AG09319 (cell line): ENCODE measurements at regions not wholly inside any gene's neighbourhood (a gene's known extent, or its start where the extent isn't known, plus 50 kb on each side); places are given as distances from the start of the nearest gene placed in this dataset.

Experiments used
- DNase-seq: peaks from one replicate; pipeline ENCODE4 v3.0.0-alpha.2; 2010; ENCODE audit warnings: low read depth; ENCODE audit errors: extremely low read depth
- TF ChIP-seq, protein P1 (sequence below): IDR thresholded peaks from 2 replicates; pipeline ENCODE4 v1.5.1; 2011; ENCODE audit warnings: low read depth, mild to moderate bottlenecking, inconsistent platforms, low read length, moderate library complexity

DNA sequence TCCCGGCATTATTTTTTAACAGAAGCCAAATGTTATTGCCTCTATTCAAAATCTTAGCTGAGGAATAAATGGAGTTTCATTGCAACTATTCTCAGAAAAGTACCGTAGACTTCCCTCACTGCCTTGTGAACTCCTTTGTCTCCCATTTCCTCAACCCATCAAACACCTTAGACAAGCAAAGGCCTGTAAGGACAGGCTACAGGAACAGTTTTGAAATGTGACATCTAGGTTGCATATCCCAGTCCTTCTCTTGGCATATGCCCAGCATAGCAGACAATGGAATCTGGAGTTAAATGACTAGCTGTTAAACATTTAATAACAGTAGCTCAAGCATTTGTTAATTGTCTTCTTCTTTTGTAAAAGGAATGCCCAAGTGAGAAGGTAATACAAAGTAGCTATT, 1371.7 kb downstream of the STIM2 start:
- TF ChIP-seq, protein P1, sequence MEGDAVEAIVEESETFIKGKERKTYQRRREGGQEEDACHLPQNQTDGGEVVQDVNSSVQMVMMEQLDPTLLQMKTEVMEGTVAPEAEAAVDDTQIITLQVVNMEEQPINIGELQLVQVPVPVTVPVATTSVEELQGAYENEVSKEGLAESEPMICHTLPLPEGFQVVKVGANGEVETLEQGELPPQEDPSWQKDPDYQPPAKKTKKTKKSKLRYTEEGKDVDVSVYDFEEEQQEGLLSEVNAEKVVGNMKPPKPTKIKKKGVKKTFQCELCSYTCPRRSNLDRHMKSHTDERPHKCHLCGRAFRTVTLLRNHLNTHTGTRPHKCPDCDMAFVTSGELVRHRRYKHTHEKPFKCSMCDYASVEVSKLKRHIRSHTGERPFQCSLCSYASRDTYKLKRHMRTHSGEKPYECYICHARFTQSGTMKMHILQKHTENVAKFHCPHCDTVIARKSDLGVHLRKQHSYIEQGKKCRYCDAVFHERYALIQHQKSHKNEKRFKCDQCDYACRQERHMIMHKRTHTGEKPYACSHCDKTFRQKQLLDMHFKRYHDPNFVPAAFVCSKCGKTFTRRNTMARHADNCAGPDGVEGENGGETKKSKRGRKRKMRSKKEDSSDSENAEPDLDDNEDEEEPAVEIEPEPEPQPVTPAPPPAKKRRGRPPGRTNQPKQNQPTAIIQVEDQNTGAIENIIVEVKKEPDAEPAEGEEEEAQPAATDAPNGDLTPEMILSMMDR = no peak
- no peak for DNase-seq

- DNase-seq = no peak
- TF ChIP-seq, protein P1 = no peak
Measured at GRCh38 chr4:28232951-28233350, 1372.3 kb downstream of the STIM2 start.

DNA sequence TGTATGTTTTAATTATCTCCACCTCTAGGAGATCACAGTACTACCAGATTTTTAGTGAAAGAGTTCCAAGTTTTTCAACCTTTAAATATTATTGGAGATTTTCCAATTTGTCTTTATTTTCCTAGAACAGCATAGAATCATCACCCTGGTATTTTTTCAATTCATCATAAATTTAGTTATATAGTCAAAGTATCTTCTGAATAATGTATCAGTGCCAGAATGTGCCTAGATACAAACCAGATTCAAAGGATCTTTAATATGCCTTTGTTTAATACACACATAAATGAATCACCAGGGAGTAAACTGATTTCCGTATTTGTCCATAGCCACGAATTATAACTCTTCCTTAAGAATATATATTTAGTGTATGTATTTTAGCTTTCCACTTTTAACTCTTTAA, 1373.1 kb downstream of the STIM2 start:
- no peak for DNase-seq
- TF ChIP-seq, protein P1 = no peak

- TF ChIP-seq, protein P1 = no peak
- no peak for DNase-seq
Measured at GRCh38 chr4:28238876-28239275, 1378.2 kb downstream of the STIM2 start.

GRCh38 chr4:28241021-28241420, 1380.4 kb downstream of the STIM2 start:
- DNase-seq = no peak
- TF ChIP-seq, protein P1 = no peak

DNA sequence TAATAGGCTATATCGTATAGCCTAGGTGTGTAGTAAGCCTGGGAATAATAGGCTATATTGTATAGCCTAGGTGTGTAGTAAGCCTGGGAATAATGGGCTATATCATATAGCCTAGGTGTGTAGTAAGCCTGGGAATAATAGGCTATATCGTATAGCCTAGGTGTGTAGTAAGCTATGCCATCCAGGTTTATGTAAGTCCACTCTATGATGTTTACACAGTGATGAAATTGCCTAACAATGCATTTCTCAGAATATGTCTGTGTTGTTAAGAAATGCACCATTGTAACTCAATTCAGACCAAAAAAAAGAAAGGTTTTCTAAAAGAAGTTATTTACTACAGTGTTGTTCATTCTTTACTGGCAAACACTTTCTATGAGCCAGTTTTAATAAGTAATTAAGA, 1387.2 kb downstream of the STIM2 start:
- TF ChIP-seq, protein P1 = no peak
- no peak for DNase-seq

- no peak for DNase-seq
- TF ChIP-seq, protein P1 = no peak
Measured at GRCh38 chr4:28248269-28248668, 1387.6 kb downstream of the STIM2 start.
